ENCODE measurements at regions not wholly inside any gene's neighbourhood (a gene's known extent, or its start where the extent isn't known, plus 50 kb on each side); places are given as distances from the start of the nearest gene placed in this dataset.

DNA sequence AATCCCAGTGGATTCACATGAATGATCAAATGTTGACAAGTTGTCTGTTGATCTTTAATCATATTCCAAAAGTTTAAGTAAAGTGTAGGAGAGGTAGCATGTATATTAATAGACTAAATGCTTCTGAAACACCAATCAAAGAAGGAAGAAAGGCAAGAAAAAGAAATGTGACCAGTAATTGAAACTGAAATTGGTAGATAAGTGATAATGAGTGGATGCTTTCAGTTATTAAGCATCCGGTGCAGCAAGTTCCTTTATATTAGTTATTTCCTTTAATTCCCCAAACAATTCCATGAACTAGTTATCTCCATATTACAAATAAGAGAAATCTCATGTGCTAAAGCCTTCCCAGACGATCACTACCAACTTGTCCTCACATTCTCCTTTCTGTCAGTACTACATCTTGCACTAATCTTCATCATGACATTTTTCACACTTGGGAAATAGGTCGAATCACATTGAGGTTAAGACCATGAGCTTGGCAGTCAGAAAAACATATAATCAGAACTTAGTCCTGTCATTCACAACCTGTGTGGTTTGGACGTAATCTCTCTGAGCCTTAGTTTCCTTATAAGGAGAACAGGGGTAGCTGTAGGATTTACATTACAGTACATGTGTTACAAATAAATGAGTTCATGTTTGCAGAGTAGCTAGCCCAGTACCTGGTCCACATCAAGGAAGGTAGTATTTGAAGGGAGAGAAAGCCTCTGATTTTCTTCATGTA is 182.1 kb downstream of the NOL4 start:
- POLR2A ChIA-PET = no interaction called here
- CTCF ChIA-PET = no interaction called here
- Histone ChIP-seq H3K4me3 (ENCODE audit: control insufficient read depth in 1 of 7, extremely low read depth in 1 of 7, insufficient read depth in 4 of 7, low read depth in 2 of 7, low read length in 6 of 7) (no peak overlapping the region), H3K27ac (ENCODE audit: insufficient read depth in 1 of 2, low read depth in 1 of 2, low read length in 2 of 2, poor library complexity in 1 of 2, severe bottlenecking in 2 of 2) (no peak overlapping the region), H3K9me3 (ENCODE audit: control extremely low read depth in 1 of 5, control insufficient read depth in 4 of 5, insufficient read depth in 2 of 5, low read depth in 1 of 5, low read length in 4 of 5) (no peaks in the 10 kb centered on the region), H3K27me3 (replicated peaks in 2 of 5; ENCODE audit: control insufficient read depth in 4 of 5, insufficient read depth in 5 of 5, low read length in 4 of 5) (no peaks in the 10 kb centered on the region), H3K36me3 (ENCODE audit: control insufficient read depth in 4 of 4, insufficient read depth in 4 of 4, low read length in 3 of 4) (no peaks in the 10 kb centered on the region), H3K4me1 (ENCODE audit: control extremely low read depth in 1 of 4, control insufficient read depth in 4 of 4, insufficient read depth in 4 of 4, low read length in 3 of 4) (no peaks in the 10 kb centered on the region)
- 90% methylated on average over 2 of the region's 4 CpGs for WGBS (ENCODE audit: insufficient coverage)
- DNase-seq = no peak

DNA sequence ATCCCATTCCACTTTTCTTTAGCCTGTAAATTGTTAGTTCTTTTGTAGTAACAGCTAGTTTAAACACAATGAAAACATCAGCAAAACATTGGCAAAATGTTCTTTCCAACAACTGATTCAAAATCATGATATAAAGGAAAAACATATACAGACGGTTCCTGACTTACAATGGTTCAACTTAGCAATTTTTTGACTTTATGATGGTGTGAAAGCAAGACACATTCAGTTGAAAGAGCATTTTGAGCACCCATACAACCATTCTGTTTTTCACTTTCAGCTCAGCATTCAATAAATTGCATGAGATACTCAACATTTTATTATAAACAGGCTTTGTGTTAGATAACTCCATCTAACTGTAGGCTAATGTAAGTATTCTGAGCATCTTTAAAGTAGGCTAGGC is 185.1 kb downstream of the NOL4 start:
- no peaks in the 10 kb centered on the region for H3K36me3 ChIP-seq (ENCODE audit: control insufficient read depth in 4 of 4, insufficient read depth in 4 of 4, low read length in 3 of 4)
- H3K27me3 ChIP-seq (replicated peaks in 2 of 5; ENCODE audit: control insufficient read depth in 4 of 5, insufficient read depth in 5 of 5, low read length in 4 of 5) = no peaks in the 10 kb centered on the region
- no peak overlapping the region for H3K27ac ChIP-seq (ENCODE audit: insufficient read depth in 1 of 2, low read depth in 1 of 2, low read length in 2 of 2, poor library complexity in 1 of 2, severe bottlenecking in 2 of 2)
- H3K4me1 ChIP-seq (ENCODE audit: control extremely low read depth in 1 of 4, control insufficient read depth in 4 of 4, insufficient read depth in 4 of 4, low read length in 3 of 4) = no peaks in the 10 kb centered on the region
- ChIA-PET CTCF (no interaction called here), POLR2A (no interaction called here)
- no peaks in the 10 kb centered on the region for H3K9me3 ChIP-seq (ENCODE audit: control extremely low read depth in 1 of 5, control insufficient read depth in 4 of 5, insufficient read depth in 2 of 5, low read depth in 1 of 5, low read length in 4 of 5)
- peak overlapping the region in 1 of 7 experiments; percentile 1 for H3K4me3 ChIP-seq (ENCODE audit: control insufficient read depth in 1 of 7, extremely low read depth in 1 of 7, insufficient read depth in 4 of 7, low read depth in 2 of 7, low read length in 6 of 7)
- no CpG with 5 or more reads among the region's 1 CpG for WGBS (ENCODE audit: insufficient coverage)
- no peak for DNase-seq

DNA sequence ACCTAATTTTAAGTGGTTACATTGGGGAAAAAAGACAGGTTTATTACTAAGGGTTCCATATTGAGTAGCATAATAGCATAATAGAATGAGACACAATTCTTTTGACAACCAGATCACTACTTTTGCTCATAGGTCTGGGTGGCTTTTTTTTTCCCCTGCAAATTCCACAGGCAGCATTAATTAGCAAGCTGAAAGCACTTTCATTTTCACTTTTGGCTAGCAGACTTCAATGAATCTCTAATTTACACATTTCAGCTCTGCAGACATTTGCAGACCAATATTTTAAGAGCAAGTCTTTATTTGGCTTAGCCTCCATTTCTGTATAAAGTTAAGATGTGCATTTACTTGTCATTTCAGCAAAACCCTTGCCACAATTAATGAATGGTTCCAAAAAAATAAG is 185.5 kb downstream of the NOL4 start:
- peak overlapping the region in 2 of 7 experiments; percentile 1 to 23 for H3K4me3 ChIP-seq (ENCODE audit: control insufficient read depth in 1 of 7, extremely low read depth in 1 of 7, insufficient read depth in 4 of 7, low read depth in 2 of 7, low read length in 6 of 7)
- CTCF ChIA-PET = no interaction called here
- no peaks in the 10 kb centered on the region for H3K9me3 ChIP-seq (ENCODE audit: control extremely low read depth in 1 of 5, control insufficient read depth in 4 of 5, insufficient read depth in 2 of 5, low read depth in 1 of 5, low read length in 4 of 5)
- peak overlapping the region in 1 of 2 experiments; percentile 18 for H3K27ac ChIP-seq (ENCODE audit: insufficient read depth in 1 of 2, low read depth in 1 of 2, low read length in 2 of 2, poor library complexity in 1 of 2, severe bottlenecking in 2 of 2)
- H3K36me3 ChIP-seq (ENCODE audit: control insufficient read depth in 4 of 4, insufficient read depth in 4 of 4, low read length in 3 of 4) = no peaks in the 10 kb centered on the region
- peak; percentile 2 to 46 (median 46) for DNase-seq
- no peaks in the 10 kb centered on the region for H3K27me3 ChIP-seq (replicated peaks in 2 of 5; ENCODE audit: control insufficient read depth in 4 of 5, insufficient read depth in 5 of 5, low read length in 4 of 5)
- POLR2A ChIA-PET = no interaction called here
- H3K4me1 ChIP-seq (ENCODE audit: control extremely low read depth in 1 of 4, control insufficient read depth in 4 of 4, insufficient read depth in 4 of 4, low read length in 3 of 4) = no peaks in the 10 kb centered on the region

DNA sequence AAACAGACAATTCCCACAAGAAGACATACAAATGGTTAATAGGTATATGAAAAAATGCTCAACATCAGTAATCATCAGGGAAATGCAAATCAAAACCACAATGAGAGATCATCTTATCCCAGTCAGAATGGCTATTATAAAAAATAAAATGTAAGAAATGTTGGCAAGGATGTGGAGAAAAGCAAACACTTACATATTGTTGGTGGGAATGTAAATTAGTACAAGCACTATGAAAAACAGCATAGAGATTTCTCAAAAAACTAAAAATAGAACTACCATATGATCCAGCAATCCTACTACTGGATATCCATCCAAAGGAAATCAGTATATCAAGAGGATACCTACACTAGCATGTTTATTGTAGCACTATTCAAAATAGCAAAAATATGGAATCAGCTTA is 186.6 kb downstream of the NOL4 start:
- Histone ChIP-seq H3K36me3 (ENCODE audit: control insufficient read depth in 4 of 4, insufficient read depth in 4 of 4, low read length in 3 of 4) (no peaks in the 10 kb centered on the region), H3K4me1 (ENCODE audit: control extremely low read depth in 1 of 4, control insufficient read depth in 4 of 4, insufficient read depth in 4 of 4, low read length in 3 of 4) (no peaks in the 10 kb centered on the region), H3K4me3 (ENCODE audit: control insufficient read depth in 1 of 7, extremely low read depth in 1 of 7, insufficient read depth in 4 of 7, low read depth in 2 of 7, low read length in 6 of 7) (no peak overlapping the region), H3K9me3 (ENCODE audit: control extremely low read depth in 1 of 5, control insufficient read depth in 4 of 5, insufficient read depth in 2 of 5, low read depth in 1 of 5, low read length in 4 of 5) (no peaks in the 10 kb centered on the region), H3K27me3 (replicated peaks in 2 of 5; ENCODE audit: control insufficient read depth in 4 of 5, insufficient read depth in 5 of 5, low read length in 4 of 5) (no peaks in the 10 kb centered on the region), H3K27ac (ENCODE audit: insufficient read depth in 1 of 2, low read depth in 1 of 2, low read length in 2 of 2, poor library complexity in 1 of 2, severe bottlenecking in 2 of 2) (no peak overlapping the region)
- POLR2A ChIA-PET = no interaction called here
- DNase-seq = no peak
- CTCF ChIA-PET = no interaction called here

DNA sequence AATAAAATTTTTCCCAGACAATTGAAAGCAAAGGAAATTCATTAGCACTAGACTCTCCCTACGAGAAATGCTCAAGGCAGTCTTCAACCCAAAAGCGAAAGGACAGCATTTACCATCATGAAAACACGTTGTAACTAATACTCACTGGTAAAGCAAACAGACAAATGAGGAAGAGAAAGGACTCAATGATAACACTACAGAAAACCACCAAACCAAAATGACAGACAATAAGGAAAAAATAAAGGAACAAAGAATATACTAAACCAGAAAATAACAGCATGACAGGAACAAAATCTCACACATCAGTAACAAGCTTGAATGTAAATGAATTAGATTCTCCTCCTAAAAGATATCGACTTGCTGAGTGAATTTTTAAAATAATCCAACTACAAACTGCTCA is 190.7 kb downstream of the NOL4 start:
- H3K27me3 ChIP-seq (replicated peaks in 2 of 5; ENCODE audit: control insufficient read depth in 4 of 5, insufficient read depth in 5 of 5, low read length in 4 of 5) = no peaks in the 10 kb centered on the region
- WGBS (ENCODE audit: insufficient coverage) = 85% methylated on average over 3 of the region's 4 CpGs
- POLR2A ChIA-PET = no interaction called here
- H3K4me3 ChIP-seq (ENCODE audit: control insufficient read depth in 1 of 7, extremely low read depth in 1 of 7, insufficient read depth in 4 of 7, low read depth in 2 of 7, low read length in 6 of 7) = no peak overlapping the region
- no peak overlapping the region for H3K27ac ChIP-seq (ENCODE audit: insufficient read depth in 1 of 2, low read depth in 1 of 2, low read length in 2 of 2, poor library complexity in 1 of 2, severe bottlenecking in 2 of 2)
- CTCF ChIA-PET = no interaction called here
- no peak for DNase-seq
- peaks cover 0 to 7% (median 2%) of the 10 kb centered on the region in 5 experiments for H3K9me3 ChIP-seq (ENCODE audit: control extremely low read depth in 1 of 5, control insufficient read depth in 4 of 5, insufficient read depth in 2 of 5, low read depth in 1 of 5, low read length in 4 of 5)
- H3K36me3 ChIP-seq (ENCODE audit: control insufficient read depth in 4 of 4, insufficient read depth in 4 of 4, low read length in 3 of 4) = no peaks in the 10 kb centered on the region
- H3K4me1 ChIP-seq (ENCODE audit: control extremely low read depth in 1 of 4, control insufficient read depth in 4 of 4, insufficient read depth in 4 of 4, low read length in 3 of 4) = no peaks in the 10 kb centered on the region

DNA sequence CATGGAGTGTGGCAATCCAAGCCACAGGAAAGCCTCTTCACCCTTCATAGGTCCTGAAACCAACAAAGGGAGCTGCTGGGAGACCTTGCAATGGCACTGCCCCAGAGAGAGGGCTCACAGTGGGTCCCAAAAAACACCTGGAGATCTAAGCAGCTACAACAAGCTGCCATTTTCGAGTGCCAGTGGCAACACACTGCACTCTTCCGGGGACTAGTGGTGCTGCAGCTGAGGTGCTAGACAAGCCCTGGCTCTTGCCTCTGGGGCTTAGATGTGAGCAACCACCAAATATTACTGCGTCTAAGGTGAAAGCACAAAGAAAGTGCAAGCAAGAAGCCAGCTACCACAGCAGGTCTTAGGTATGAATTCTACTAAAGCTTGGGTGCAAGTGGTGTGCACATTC is 192.9 kb downstream of the NOL4 start:
- no peak overlapping the region for H3K27ac ChIP-seq (ENCODE audit: insufficient read depth in 1 of 2, low read depth in 1 of 2, low read length in 2 of 2, poor library complexity in 1 of 2, severe bottlenecking in 2 of 2)
- WGBS (ENCODE audit: insufficient coverage) = 100% methylated on average over 2 of the region's 3 CpGs
- ChIA-PET CTCF (no interaction called here), POLR2A (no interaction called here)
- peaks cover 0 to 7% (median 2%) of the 10 kb centered on the region in 5 experiments for H3K9me3 ChIP-seq (ENCODE audit: control extremely low read depth in 1 of 5, control insufficient read depth in 4 of 5, insufficient read depth in 2 of 5, low read depth in 1 of 5, low read length in 4 of 5)
- H3K36me3 ChIP-seq (ENCODE audit: control insufficient read depth in 4 of 4, insufficient read depth in 4 of 4, low read length in 3 of 4) = no peaks in the 10 kb centered on the region
- no peak for DNase-seq
- H3K4me1 ChIP-seq (ENCODE audit: control extremely low read depth in 1 of 4, control insufficient read depth in 4 of 4, insufficient read depth in 4 of 4, low read length in 3 of 4) = no peaks in the 10 kb centered on the region
- H3K27me3 ChIP-seq (replicated peaks in 2 of 5; ENCODE audit: control insufficient read depth in 4 of 5, insufficient read depth in 5 of 5, low read length in 4 of 5) = no peaks in the 10 kb centered on the region
- no peak overlapping the region for H3K4me3 ChIP-seq (ENCODE audit: control insufficient read depth in 1 of 7, extremely low read depth in 1 of 7, insufficient read depth in 4 of 7, low read depth in 2 of 7, low read length in 6 of 7)

DNA sequence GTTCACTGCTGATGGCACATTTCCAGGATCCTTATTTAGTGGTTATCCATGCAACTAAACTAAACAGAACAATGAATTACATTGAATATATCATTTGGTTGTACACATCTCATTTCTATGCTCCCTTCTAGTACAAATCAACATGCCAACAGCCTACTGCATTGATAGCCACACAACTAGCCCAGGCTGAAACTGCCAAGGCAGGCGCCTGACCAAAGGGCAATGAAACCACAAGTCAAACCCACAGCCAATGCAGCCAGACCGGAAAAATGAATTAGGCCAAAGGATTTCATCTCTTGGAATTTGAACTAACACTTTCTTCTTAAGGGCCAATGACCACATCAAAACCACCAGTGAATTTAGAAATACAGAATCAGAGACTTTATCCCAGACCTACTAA is 196.4 kb downstream of the NOL4 start:
- CTCF ChIA-PET = no interaction called here
- H3K9me3 ChIP-seq (ENCODE audit: control extremely low read depth in 1 of 5, control insufficient read depth in 4 of 5, insufficient read depth in 2 of 5, low read depth in 1 of 5, low read length in 4 of 5) = peaks cover 0 to 7% (median 2%) of the 10 kb centered on the region in 5 experiments
- DNase-seq = no peak
- no peaks in the 10 kb centered on the region for H3K4me1 ChIP-seq (ENCODE audit: control extremely low read depth in 1 of 4, control insufficient read depth in 4 of 4, insufficient read depth in 4 of 4, low read length in 3 of 4)
- H3K27ac ChIP-seq (ENCODE audit: insufficient read depth in 1 of 2, low read depth in 1 of 2, low read length in 2 of 2, poor library complexity in 1 of 2, severe bottlenecking in 2 of 2) = no peak overlapping the region
- WGBS (ENCODE audit: insufficient coverage) = 82% methylated on average over 2 of the region's 2 CpGs
- no peak overlapping the region for H3K4me3 ChIP-seq (ENCODE audit: control insufficient read depth in 1 of 7, extremely low read depth in 1 of 7, insufficient read depth in 4 of 7, low read depth in 2 of 7, low read length in 6 of 7)
- H3K36me3 ChIP-seq (ENCODE audit: control insufficient read depth in 4 of 4, insufficient read depth in 4 of 4, low read length in 3 of 4) = no peaks in the 10 kb centered on the region
- POLR2A ChIA-PET = no interaction called here
- H3K27me3 ChIP-seq (replicated peaks in 2 of 5; ENCODE audit: control insufficient read depth in 4 of 5, insufficient read depth in 5 of 5, low read length in 4 of 5) = peaks cover 0 to 4% (median 0%) of the 10 kb centered on the region in 5 experiments
